OCI-LY1 (cell line): ENCODE measurements at regions not wholly inside any gene's neighbourhood (a gene's known extent, or its start where the extent isn't known, plus 50 kb on each side); places are given as distances from the start of the nearest gene placed in this dataset.

Source experiments
- EZH2 ChIP-seq: fragments of 200-600 bp; sonication (generic), shearing (Covaris generic); IDR thresholded peaks from 2 replicates; pipeline ENCODE4 v1.8.0; 2017; ENCODE audit warnings: borderline replicate concordance, mixed run types, mild to moderate bottlenecking, antibody characterized with exemption, low read length, moderate library complexity, mixed read lengths
- TF ChIP-seq, protein P1 (sequence below): fragments of 200-600 bp; sonication (generic), shearing (Covaris generic); IDR thresholded peaks from 2 replicates; pipeline ENCODE4 v1.5.1; 2017; ENCODE audit warnings: mild to moderate bottlenecking, antibody characterized with exemption, low read length, moderate library complexity, mixed read lengths

GRCh38 chr10:26372513-26373354 lies 65.4 kb upstream of the APBB1IP start:
- TF ChIP-seq, protein P1, sequence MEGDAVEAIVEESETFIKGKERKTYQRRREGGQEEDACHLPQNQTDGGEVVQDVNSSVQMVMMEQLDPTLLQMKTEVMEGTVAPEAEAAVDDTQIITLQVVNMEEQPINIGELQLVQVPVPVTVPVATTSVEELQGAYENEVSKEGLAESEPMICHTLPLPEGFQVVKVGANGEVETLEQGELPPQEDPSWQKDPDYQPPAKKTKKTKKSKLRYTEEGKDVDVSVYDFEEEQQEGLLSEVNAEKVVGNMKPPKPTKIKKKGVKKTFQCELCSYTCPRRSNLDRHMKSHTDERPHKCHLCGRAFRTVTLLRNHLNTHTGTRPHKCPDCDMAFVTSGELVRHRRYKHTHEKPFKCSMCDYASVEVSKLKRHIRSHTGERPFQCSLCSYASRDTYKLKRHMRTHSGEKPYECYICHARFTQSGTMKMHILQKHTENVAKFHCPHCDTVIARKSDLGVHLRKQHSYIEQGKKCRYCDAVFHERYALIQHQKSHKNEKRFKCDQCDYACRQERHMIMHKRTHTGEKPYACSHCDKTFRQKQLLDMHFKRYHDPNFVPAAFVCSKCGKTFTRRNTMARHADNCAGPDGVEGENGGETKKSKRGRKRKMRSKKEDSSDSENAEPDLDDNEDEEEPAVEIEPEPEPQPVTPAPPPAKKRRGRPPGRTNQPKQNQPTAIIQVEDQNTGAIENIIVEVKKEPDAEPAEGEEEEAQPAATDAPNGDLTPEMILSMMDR, result no peak
- TF ChIP-seq EZH2, result no peak
